Stomach (tissue), 4 donors: ENCODE measurements at regions not wholly inside any gene's neighbourhood (a gene's known extent, or its start where the extent isn't known, plus 50 kb on each side); places are given as distances from the start of the nearest gene placed in this dataset.

Experiments used
- EP300 ChIP-seq: sonication (generic); formaldehyde crosslinking; IDR thresholded peaks from one replicate; pipeline ENCODE4 v1.6.1; 2017; ENCODE audit warnings: antibody characterized with exemption
- POLR2A ChIP-seq, 4 donors: fragments of 450-650 bp; IDR thresholded peaks; one replicate each; pipeline ENCODE4 v1.6.1; 2016; ENCODE audit warnings: antibody characterized with exemption in 4 of 4, control low read depth in 2 of 4, mild to moderate bottlenecking in 1 of 4, moderate library complexity in 1 of 4
- TF ChIP-seq, protein P1 (sequence below), 7 experiments: fragments of 450-650 bp in 4 of 7; fragments of 200-600 bp in 3 of 7; sonication (generic) in 3 of 7; IDR thresholded peaks; one replicate each; pipeline ENCODE4 v1.5.1; 2016 to 2019; ENCODE audit warnings: antibody characterized with exemption in 7 of 7, control low read depth in 2 of 7, mild to moderate bottlenecking in 1 of 7

DNA sequence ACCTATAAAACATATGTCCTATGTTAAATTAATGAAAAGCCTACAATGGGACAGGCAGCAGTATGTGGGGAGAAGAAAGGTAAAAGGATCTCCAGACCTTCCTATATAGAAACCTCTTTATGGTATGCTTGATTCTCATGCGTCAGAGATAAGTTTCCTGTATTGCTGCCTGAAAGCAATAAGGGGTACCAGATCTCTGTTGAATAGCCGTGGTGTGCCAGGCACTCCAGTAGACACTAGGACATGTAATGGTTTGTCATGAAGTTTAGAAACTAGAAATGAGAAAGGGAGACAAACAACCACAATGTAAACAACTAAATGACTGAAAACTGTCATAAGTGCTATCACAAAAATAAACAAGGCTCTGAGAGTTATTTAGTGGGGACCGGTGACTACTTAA, 168.1 kb downstream of the EFHB start:
- TF ChIP-seq POLR2A (IDR thresholded peaks at IDR 0.05) (no peak), EP300 (no peak)
- TF ChIP-seq, protein P1, sequence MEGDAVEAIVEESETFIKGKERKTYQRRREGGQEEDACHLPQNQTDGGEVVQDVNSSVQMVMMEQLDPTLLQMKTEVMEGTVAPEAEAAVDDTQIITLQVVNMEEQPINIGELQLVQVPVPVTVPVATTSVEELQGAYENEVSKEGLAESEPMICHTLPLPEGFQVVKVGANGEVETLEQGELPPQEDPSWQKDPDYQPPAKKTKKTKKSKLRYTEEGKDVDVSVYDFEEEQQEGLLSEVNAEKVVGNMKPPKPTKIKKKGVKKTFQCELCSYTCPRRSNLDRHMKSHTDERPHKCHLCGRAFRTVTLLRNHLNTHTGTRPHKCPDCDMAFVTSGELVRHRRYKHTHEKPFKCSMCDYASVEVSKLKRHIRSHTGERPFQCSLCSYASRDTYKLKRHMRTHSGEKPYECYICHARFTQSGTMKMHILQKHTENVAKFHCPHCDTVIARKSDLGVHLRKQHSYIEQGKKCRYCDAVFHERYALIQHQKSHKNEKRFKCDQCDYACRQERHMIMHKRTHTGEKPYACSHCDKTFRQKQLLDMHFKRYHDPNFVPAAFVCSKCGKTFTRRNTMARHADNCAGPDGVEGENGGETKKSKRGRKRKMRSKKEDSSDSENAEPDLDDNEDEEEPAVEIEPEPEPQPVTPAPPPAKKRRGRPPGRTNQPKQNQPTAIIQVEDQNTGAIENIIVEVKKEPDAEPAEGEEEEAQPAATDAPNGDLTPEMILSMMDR (IDR thresholded peaks at IDR 0.05): no peak
